ENCODE measurements at regions not wholly inside any gene's neighbourhood (a gene's known extent, or its start where the extent isn't known, plus 50 kb on each side); places are given as distances from the start of the nearest gene placed in this dataset.
A peak's percentile ranks its signal among the peaks of the same experiment; 100 is the strongest.

- no peak for DNase-seq
- WGBS, 2 experiments (ENCODE audit: low coverage in 1 of 2, low lambda C conversion rate in 2 of 2, missing lambda C conversion rate in 2 of 2): 56 to 58% methylated on average over 10 of the region's 10 CpGs
- no peaks in the 10 kb centered on the region for H4K20me1 ChIP-seq (ENCODE audit: insufficient read depth)
- no peak overlapping the region for H2AFZ ChIP-seq
- H3K36me3 ChIP-seq (ENCODE audit: low read depth): no peaks in the 10 kb centered on the region
- no peak overlapping the region for H3K4me3 ChIP-seq
- no peaks in the 10 kb centered on the region for H3K27me3 ChIP-seq (replicated peaks; ENCODE audit: insufficient read depth)
- H3K9ac ChIP-seq: no peak overlapping the region
- in situ Hi-C loops (cut with MboI): no loop called here
- no peak overlapping the region for H3K27ac ChIP-seq
- peaks cover 16% of the 10 kb centered on the region for H3K4me1 ChIP-seq (ENCODE audit: insufficient read depth)
- no peaks in the 10 kb centered on the region for H3K9me3 ChIP-seq (ENCODE audit: low read depth)
- H3F3A ChIP-seq (ENCODE audit: insufficient read depth): peaks cover 25% of the 10 kb centered on the region
- TF ChIP-seq EZH2phosphoT487 (IDR thresholded peaks at IDR 0.05; ENCODE audit: insufficient read depth, low read depth) (no peak), EZH2 (IDR thresholded peaks at IDR 0.05; ENCODE audit: insufficient read depth, poor library complexity, severe bottlenecking) (no peak)
- H3K79me2 ChIP-seq (ENCODE audit: insufficient read depth): no peaks in the 10 kb centered on the region
- no peaks in the 10 kb centered on the region for H3K9me2 ChIP-seq (ENCODE audit: insufficient read depth)
- no peak overlapping the region for H3K4me2 ChIP-seq (ENCODE audit: unreplicated experiment)
These were observed 103.4 kb upstream of the ITGA6 start for GRCh38 chr2:172323861-172324597.

GRCh38 chr2:172326211-172326509, 101.2 kb upstream of the ITGA6 start:
- Histone ChIP-seq H3K4me1 (ENCODE audit: insufficient read depth) (peaks cover 16% of the 10 kb centered on the region), H3K27ac (peak overlapping the region; percentile 47), H3K4me3 (no peak overlapping the region), H3K9me3 (ENCODE audit: low read depth) (no peaks in the 10 kb centered on the region), H3F3A (ENCODE audit: insufficient read depth) (peaks cover 26% of the 10 kb centered on the region), H2AFZ (no peak overlapping the region), H3K4me2 (ENCODE audit: unreplicated experiment) (peak overlapping the region; percentile 72), H3K36me3 (ENCODE audit: low read depth) (no peaks in the 10 kb centered on the region), H3K27me3 (replicated peaks; ENCODE audit: insufficient read depth) (no peaks in the 10 kb centered on the region), H3K79me2 (ENCODE audit: insufficient read depth) (no peaks in the 10 kb centered on the region), H3K9me2 (ENCODE audit: insufficient read depth) (no peaks in the 10 kb centered on the region), H3K9ac (no peak overlapping the region), H4K20me1 (ENCODE audit: insufficient read depth) (no peaks in the 10 kb centered on the region)
- in situ Hi-C loops (cut with MboI): no loop called here
- 46 to 50% methylated on average over 1 of the region's 1 CpG for WGBS, 2 experiments (ENCODE audit: low coverage in 1 of 2, low lambda C conversion rate in 2 of 2, missing lambda C conversion rate in 2 of 2)
- DNase-seq: no peak
- TF ChIP-seq EZH2phosphoT487 (IDR thresholded peaks at IDR 0.05; ENCODE audit: insufficient read depth, low read depth) (no peak), EZH2 (IDR thresholded peaks at IDR 0.05; ENCODE audit: insufficient read depth, poor library complexity, severe bottlenecking) (no peak)

DNA sequence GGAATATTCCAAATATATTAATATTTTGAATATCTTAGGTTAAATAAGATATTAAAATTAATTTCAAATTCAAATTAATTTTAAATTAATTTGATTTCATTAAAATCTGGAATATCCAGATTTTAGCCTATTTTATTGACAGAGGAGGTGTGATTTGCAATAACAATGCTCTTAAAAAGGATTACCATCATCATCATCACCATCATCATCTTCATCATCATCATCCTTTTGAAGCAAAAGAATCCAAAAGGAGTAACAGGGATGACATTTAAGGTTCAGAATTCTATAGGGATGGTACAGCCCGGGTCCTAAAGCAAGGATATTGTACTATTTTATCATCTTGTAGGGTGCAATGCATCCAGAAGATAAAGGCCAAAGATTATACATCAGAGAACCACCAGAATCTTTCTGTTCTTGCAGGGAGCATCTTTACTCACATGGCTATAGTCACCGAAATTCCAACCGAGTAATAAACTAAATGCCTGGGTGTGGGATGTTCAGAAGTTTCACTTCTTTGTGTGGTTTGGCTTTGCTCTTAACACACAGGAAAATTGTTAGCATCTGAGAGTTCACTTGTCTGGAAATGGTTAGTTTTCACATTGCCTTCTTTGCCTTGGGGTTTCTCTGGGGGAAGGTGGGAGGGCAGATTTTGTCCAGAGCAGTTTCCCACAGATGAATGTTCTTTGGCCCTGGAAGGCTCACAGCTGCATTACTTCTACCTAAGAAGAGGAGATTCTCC, 99.1 kb upstream of the ITGA6 start:
- Histone ChIP-seq H3K9me3 (ENCODE audit: low read depth) (no peaks in the 10 kb centered on the region), H3K9ac (no peak overlapping the region), H3K27me3 (replicated peaks; ENCODE audit: insufficient read depth) (no peaks in the 10 kb centered on the region), H3K79me2 (ENCODE audit: insufficient read depth) (no peaks in the 10 kb centered on the region), H4K20me1 (ENCODE audit: insufficient read depth) (no peaks in the 10 kb centered on the region), H3K9me2 (ENCODE audit: insufficient read depth) (no peaks in the 10 kb centered on the region), H2AFZ (no peak overlapping the region), H3K27ac (peak overlapping the region; percentile 17; the same call in 1 of the 2 replicates), H3K4me2 (ENCODE audit: unreplicated experiment) (peak overlapping the region; percentile 36), H3K4me1 (ENCODE audit: insufficient read depth) (peaks cover 16% of the 10 kb centered on the region), H3K36me3 (ENCODE audit: low read depth) (no peaks in the 10 kb centered on the region), H3F3A (ENCODE audit: insufficient read depth) (peaks cover 26% of the 10 kb centered on the region), H3K4me3 (no peak overlapping the region)
- in situ Hi-C loops (cut with MboI): no loop called here
- no peak for TF ChIP-seq EZH2 (IDR thresholded peaks at IDR 0.05; ENCODE audit: insufficient read depth, poor library complexity, severe bottlenecking)
- no peak for TF ChIP-seq EZH2phosphoT487 (IDR thresholded peaks at IDR 0.05; ENCODE audit: insufficient read depth, low read depth)
- 25 to 35% methylated on average over 3 of the region's 3 CpGs for WGBS, 2 experiments (ENCODE audit: low coverage in 1 of 2, low lambda C conversion rate in 2 of 2, missing lambda C conversion rate in 2 of 2)
- DNase-seq: peak; percentile 69

DNA sequence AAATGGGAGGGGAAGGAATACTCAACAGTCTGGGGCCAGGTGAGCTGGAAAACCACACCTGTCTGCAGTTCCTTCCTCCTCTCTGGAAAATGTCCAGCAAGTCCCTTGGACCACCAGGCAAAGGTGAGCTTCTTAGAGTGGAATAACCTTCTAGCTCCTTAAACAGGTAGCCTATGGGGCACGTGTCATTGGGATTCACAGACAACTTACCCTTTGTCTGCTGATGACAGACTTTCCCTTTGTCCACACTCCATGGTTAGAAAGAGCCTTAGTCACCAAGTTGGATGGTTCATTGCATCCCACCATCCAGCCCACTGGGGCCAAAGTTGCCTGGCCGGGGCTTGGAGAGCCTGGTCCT, 98.0 kb upstream of the ITGA6 start:
- WGBS, 2 experiments (ENCODE audit: low coverage in 1 of 2, low lambda C conversion rate in 2 of 2, missing lambda C conversion rate in 2 of 2): 64 to 66% methylated on average over 2 of the region's 2 CpGs
- Histone ChIP-seq H3K4me1 (ENCODE audit: insufficient read depth) (peaks cover 16% of the 10 kb centered on the region), H3K27me3 (replicated peaks; ENCODE audit: insufficient read depth) (no peaks in the 10 kb centered on the region), H3K79me2 (ENCODE audit: insufficient read depth) (no peaks in the 10 kb centered on the region), H3K4me2 (ENCODE audit: unreplicated experiment) (no peak overlapping the region), H3K9me2 (ENCODE audit: insufficient read depth) (no peaks in the 10 kb centered on the region), H2AFZ (no peak overlapping the region), H3K36me3 (ENCODE audit: low read depth) (no peaks in the 10 kb centered on the region), H3K9me3 (ENCODE audit: low read depth) (no peaks in the 10 kb centered on the region), H3K4me3 (no peak overlapping the region), H3K27ac (no peak overlapping the region), H4K20me1 (ENCODE audit: insufficient read depth) (no peaks in the 10 kb centered on the region), H3K9ac (no peak overlapping the region), H3F3A (ENCODE audit: insufficient read depth) (peaks cover 26% of the 10 kb centered on the region)
- DNase-seq: no peak
- in situ Hi-C loops (cut with MboI): no loop called here
- no peak for TF ChIP-seq EZH2 (IDR thresholded peaks at IDR 0.05; ENCODE audit: insufficient read depth, poor library complexity, severe bottlenecking)
- TF ChIP-seq EZH2phosphoT487 (IDR thresholded peaks at IDR 0.05; ENCODE audit: insufficient read depth, low read depth): no peak

All from GM23248 (cell line).